22Rv1 (cell line): ENCODE measurements at regions not wholly inside any gene's neighbourhood (a gene's known extent, or its start where the extent isn't known, plus 50 kb on each side); places are given as distances from the start of the nearest gene placed in this dataset.

Source experiments
- H3K27ac ChIP-seq: fragments of 450-650 bp; 2 replicates; pipeline ENCODE4 v1.5.1; 2017
- CTCF ChIP-seq: fragments of 450-650 bp; IDR thresholded peaks from 2 replicates; pipeline ENCODE4 v1.5.1; 2017; ENCODE audit warnings: mild to moderate bottlenecking
- ZFX ChIP-seq: fragments of 450-650 bp; IDR thresholded peaks from 2 replicates; pipeline ENCODE4 v1.6.1; 2017; ENCODE audit warnings: antibody characterized with exemption, borderline replicate concordance

DNA sequence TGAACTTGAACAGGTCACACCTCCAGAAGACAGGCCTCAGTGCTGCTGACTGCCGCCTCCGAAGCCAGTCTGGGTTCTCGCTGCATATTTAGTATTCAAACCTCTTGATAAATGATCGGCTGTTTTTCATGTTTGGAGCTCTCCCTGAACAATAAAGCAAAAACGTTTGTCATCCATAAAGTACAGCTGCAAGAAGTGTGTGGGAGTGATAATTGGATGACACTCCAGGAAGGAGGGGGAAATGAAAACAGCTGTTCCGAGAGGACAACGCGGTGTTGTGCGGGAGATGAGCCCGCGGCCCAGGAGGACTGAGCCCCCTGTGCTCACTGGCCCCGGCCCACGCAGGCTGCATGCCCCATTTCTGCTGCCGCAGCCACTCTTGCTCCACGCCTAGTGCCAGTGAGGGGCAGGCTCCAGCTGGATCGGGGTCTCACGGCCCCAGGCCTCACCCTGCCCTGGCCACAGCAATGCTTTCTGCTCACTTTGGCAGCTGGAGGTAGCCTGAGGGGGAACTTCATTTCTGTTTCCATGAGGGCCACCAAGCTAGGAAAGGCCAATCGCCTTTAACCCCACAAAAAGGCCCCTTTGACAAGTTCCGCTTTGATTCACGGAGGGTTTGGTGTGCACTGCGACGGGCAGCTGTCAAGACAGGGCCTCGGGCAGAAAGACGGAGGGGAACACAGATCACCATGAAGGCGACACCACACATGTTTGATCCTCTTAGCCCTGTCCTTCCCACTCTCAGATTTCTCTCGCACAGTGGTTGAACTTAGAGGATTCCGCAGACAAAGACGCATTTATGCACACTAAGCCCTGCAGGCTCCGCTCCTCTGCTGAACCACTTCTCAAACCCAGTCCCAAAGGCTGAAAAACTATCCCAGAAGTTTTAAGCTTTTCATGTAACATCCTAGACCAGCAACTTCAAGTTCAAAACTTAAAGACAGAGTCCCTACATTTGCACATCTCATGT, 537.6 kb downstream of the EFNB2 start:
- no peak overlapping the region for H3K27ac ChIP-seq
- TF ChIP-seq ZFX: no peak
- no peak for TF ChIP-seq CTCF

- H3K27ac ChIP-seq: no peak overlapping the region
- TF ChIP-seq ZFX: no peak
These were observed 539.0 kb downstream of the EFNB2 start for GRCh38 chr13:105996391-105997025.

- TF ChIP-seq CTCF (no peak), ZFX (no peak)
- H3K27ac ChIP-seq: no peak overlapping the region
These were observed 541.1 kb downstream of the EFNB2 start for GRCh38 chr13:105994340-105994739.

DNA sequence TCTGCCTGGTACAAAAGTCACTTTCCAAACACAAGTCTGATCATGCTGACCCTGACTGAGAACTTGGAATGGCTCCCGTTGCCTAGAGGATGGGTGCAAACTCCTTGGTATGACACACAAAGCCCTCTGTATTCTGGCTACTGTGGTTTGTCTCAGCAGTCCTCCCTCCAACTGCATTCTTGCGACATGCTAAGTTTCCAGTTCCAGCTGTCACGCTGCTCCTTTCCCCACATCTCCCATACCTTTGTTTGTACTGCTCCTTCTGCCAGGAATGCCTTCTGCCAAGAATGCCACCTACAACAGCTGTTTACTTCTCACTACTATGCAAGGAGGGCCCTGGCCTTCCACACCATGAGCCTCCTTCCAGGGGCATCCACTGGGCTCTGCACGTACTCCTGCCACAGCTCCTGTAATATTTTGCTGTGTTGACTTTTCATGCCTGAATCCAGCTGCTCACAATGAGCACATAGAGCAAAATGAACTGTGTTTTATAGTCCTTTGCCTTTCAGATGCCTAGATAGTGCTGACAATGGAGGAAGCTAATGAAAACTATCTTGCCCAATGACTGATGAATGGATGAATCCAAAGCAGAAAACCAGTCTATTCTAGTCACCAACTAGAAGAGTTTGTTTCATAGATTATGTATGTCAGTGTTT, 543.7 kb downstream of the EFNB2 start:
- H3K27ac ChIP-seq: no peak overlapping the region
- TF ChIP-seq CTCF (no peak), ZFX (no peak)

DNA sequence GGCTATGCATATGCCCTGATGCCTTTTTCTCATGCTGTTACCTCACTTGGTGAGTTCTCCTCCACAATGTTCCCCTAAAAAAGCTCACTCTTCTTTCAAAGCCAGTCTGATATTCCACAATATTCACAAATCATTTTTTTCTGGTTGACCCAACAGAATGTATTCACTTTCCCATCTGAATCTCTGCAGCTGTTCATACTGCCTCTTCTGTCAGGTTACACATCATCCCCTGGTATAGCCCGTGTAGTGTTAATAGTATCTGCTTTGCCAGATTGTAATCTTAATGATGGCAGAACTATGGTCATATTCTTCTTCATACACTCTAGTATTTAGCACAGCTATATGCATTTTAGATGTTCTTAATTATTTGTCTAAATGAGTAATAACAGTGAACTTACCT, 544.3 kb downstream of the EFNB2 start:
- H3K27ac ChIP-seq: no peak overlapping the region
- TF ChIP-seq ZFX (no peak), CTCF (no peak)

- H3K27ac ChIP-seq: no peak overlapping the region
- TF ChIP-seq CTCF (no peak), ZFX (no peak)
These were observed 545.1 kb downstream of the EFNB2 start for GRCh38 chr13:105990256-105990958.

GRCh38 chr13:105984646-105985045, 550.8 kb downstream of the EFNB2 start:
- TF ChIP-seq ZFX (no peak), CTCF (no peak)
- H3K27ac ChIP-seq: no peak overlapping the region
